HG03432 (cell line): ENCODE measurements at regions not wholly inside any gene's neighbourhood (a gene's known extent, or its start where the extent isn't known, plus 50 kb on each side); places are given as distances from the start of the nearest gene placed in this dataset.
A peak's percentile ranks its signal among the peaks of the same experiment; 100 is the strongest.
"Not testable (repeated sequence)": the region's sequence is repeated elsewhere in the genome, so short reads cannot be mapped to it uniquely, and the experiment has no call there.

Experiments
- ATAC-seq: cut with Tn5 transposase; IDR thresholded peaks from one replicate; pipeline ENCODE4 v1.9.1; 2021; ENCODE audit warnings: mild to moderate bottlenecking, moderate library complexity; ENCODE audit not compliant: unreplicated experiment

- not testable (repeated sequence) for ATAC-seq
Observed at GRCh38 chr1:144140243-144140642, 168.5 kb upstream of the FAM72C start.

- ATAC-seq = not testable (repeated sequence)
Observed at GRCh38 chr1:144105006-144105405, 133.2 kb upstream of the FAM72C start.

- ATAC-seq = not testable (repeated sequence)
Observed at GRCh38 chr1:144104000-144104677, 132.4 kb upstream of the FAM72C start.

- ATAC-seq = not testable (repeated sequence)
Observed at GRCh38 chr1:144103156-144103880, 131.5 kb upstream of the FAM72C start.

GRCh38 chr1:144102046-144102745 is 130.4 kb upstream of the FAM72C start:
- ATAC-seq = not testable (repeated sequence)

- ATAC-seq = no peak
Observed at GRCh38 chr1:144101397-144102045, 129.7 kb upstream of the FAM72C start.

GRCh38 chr1:144077167-144077841 is 105.5 kb upstream of the FAM72C start:
- not testable (repeated sequence) for ATAC-seq

- ATAC-seq = not testable (repeated sequence)
Observed at GRCh38 chr1:144076646-144077045, 104.9 kb upstream of the FAM72C start.

- ATAC-seq = not testable (repeated sequence)
Observed at GRCh38 chr1:144070394-144071053, 98.7 kb upstream of the FAM72C start.

- not testable (repeated sequence) for ATAC-seq
Observed at GRCh38 chr1:144067042-144067441, 95.3 kb upstream of the FAM72C start.

GRCh38 chr1:144066071-144066813 is 94.5 kb upstream of the FAM72C start:
- ATAC-seq = not testable (repeated sequence)

GRCh38 chr1:144065299-144066060 is 93.7 kb upstream of the FAM72C start:
- ATAC-seq = not testable (repeated sequence)

- ATAC-seq = not testable (repeated sequence)
Observed at GRCh38 chr1:144049365-144049764, 77.6 kb upstream of the FAM72C start.

- ATAC-seq = not testable (repeated sequence)
Observed at GRCh38 chr1:144046645-144047044, 74.9 kb upstream of the FAM72C start.

GRCh38 chr1:144045751-144046546 is 74.2 kb upstream of the FAM72C start:
- peak; percentile 45 for ATAC-seq

GRCh38 chr1:144042251-144042650 is 70.5 kb upstream of the FAM72C start:
- not testable (repeated sequence) for ATAC-seq

GRCh38 chr1:144040293-144040692 is 68.5 kb upstream of the FAM72C start:
- ATAC-seq = not testable (repeated sequence)

GRCh38 chr1:144034045-144034444 is 62.3 kb upstream of the FAM72C start:
- ATAC-seq = not testable (repeated sequence)
